PC-9 (cell line): ENCODE measurements at regions not wholly inside any gene's neighbourhood (a gene's known extent, or its start where the extent isn't known, plus 50 kb on each side); places are given as distances from the start of the nearest gene placed in this dataset.

Experiments
- BruUV-seq: library from RNA; stranded (reverse); fragments of 400-500 nt; replicated peaks from 2 replicates; lab custom pipeline; 2021; lab: Mats Ljungman, UMichigan
- CTCF ChIA-PET: fragments of 300-600 bp; sonication (Branson Sonifier 250); formaldehyde crosslinking; loops from one replicate; lab custom pipeline; 2022; ENCODE audit warnings: antibody characterized with exemption; lab: Charles Lee
- POLR2A ChIA-PET: fragments of 300-600 bp; sonication (Branson Sonifier 250); formaldehyde crosslinking; loops from one replicate; lab custom pipeline; 2022; ENCODE audit warnings: antibody characterized with exemption; ENCODE audit not compliant: unreplicated experiment; lab: Charles Lee
- DNase-seq, 2 experiments: peaks; one replicate each; pipeline versions ENCODE4 v3.0.0 to v3.0.0-alpha.2; 2015 to 2022; ENCODE audit warnings: mixed read lengths in 1 of 2
- H2AFZ ChIP-seq: fragments of 200-600 bp; sonication (generic); 2 replicates; pipeline ENCODE4 v1.8.1; 2017; ENCODE audit warnings: antibody characterized with exemption
- H3F3A ChIP-seq: fragments of 200-600 bp; sonication (generic); 2 replicates; pipeline ENCODE4 v1.8.1; 2017; ENCODE audit warnings: antibody characterized with exemption, mild to moderate bottlenecking, low read depth; ENCODE audit not compliant: insufficient read depth
- H3K27ac ChIP-seq: fragments of 200-600 bp; sonication (generic); 2 replicates; pipeline ENCODE4 v1.6.1; 2016; ENCODE audit warnings: mixed run types
- H3K27me3 ChIP-seq: fragments of 200-600 bp; sonication (generic); 2 replicates; pipeline ENCODE4 v1.6.1; 2016; ENCODE audit warnings: low read depth, mixed run types; ENCODE audit not compliant: insufficient read depth
- H3K36me3 ChIP-seq: fragments of 200-600 bp; sonication (generic); 2 replicates; pipeline ENCODE4 v1.6.1; 2016; ENCODE audit warnings: low read depth, mixed run types
- H3K4me1 ChIP-seq: fragments of 200-600 bp; sonication (generic); replicated peaks from 2 replicates; pipeline ENCODE4 v1.6.1; 2016; ENCODE audit warnings: mixed run types; ENCODE audit not compliant: insufficient read depth
- H3K4me2 ChIP-seq: fragments of 200-600 bp; sonication (generic); 2 replicates; pipeline ENCODE4 v1.6.1; 2017; ENCODE audit warnings: mixed run types
- H3K4me3 ChIP-seq: fragments of 200-600 bp; sonication (generic); 2 replicates; pipeline ENCODE4 v1.6.1; 2016; ENCODE audit warnings: mixed run types
- H3K79me2 ChIP-seq: fragments of 200-600 bp; sonication (generic); 2 replicates; pipeline ENCODE4 v1.6.1; 2017; ENCODE audit warnings: low read depth, mixed run types
- H3K9me2 ChIP-seq: fragments of 200-600 bp; sonication (generic); 2 replicates; pipeline ENCODE4 v1.8.1; 2017; ENCODE audit warnings: mild to moderate bottlenecking; ENCODE audit not compliant: insufficient read depth
- H3K9me3 ChIP-seq: fragments of 200-600 bp; sonication (generic); 2 replicates; pipeline ENCODE4 v1.8.1; 2016; ENCODE audit warnings: low read depth; ENCODE audit not compliant: insufficient read depth
- H4K20me1 ChIP-seq: fragments of 200-600 bp; sonication (generic); 2 replicates; pipeline ENCODE4 v1.8.1; 2017; ENCODE audit not compliant: insufficient read depth
- CTCF ChIP-seq: fragments of 200-600 bp; sonication (generic); conservative IDR thresholded peaks from 2 replicates; pipeline ENCODE4 v1.6.1; 2017; ENCODE audit warnings: mixed run types, antibody characterized with exemption, mild to moderate bottlenecking, moderate library complexity
- EZH2 ChIP-seq: fragments of 200-600 bp; sonication (generic); IDR thresholded peaks from 2 replicates; pipeline ENCODE4 v1.8.0; 2017; ENCODE audit warnings: antibody characterized with exemption, low read depth
- intact Hi-C: fragments of 100-400 bp; cut with micrococcal nuclease; formaldehyde crosslinking; loops from one replicate; pipeline ENCODE4 v1.10.0; 2022; ENCODE audit not compliant: unreplicated experiment

GRCh38 chr20:57950764-57951485 is 241.1 kb upstream of the PMEPA1 start:
- Histone ChIP-seq H3K9me2 (no peaks in the 10 kb centered on the region), H4K20me1 (no peaks in the 10 kb centered on the region), H3K27me3 (no peaks in the 10 kb centered on the region), H3K36me3 (no peaks in the 10 kb centered on the region), H3K4me3 (no peak overlapping the region), H3K9me3 (no peaks in the 10 kb centered on the region; the same call in 1 of the 2 replicates), H3F3A (no peaks in the 10 kb centered on the region; the same call in 1 of the 2 replicates), H3K27ac (no peak overlapping the region), H2AFZ (no peak overlapping the region), H3K4me1 (no peaks in the 10 kb centered on the region), H3K79me2 (no peaks in the 10 kb centered on the region), H3K4me2 (no peak overlapping the region)
- TF ChIP-seq CTCF = no peak
- BruUV-seq = no TSS peak
- DNase-seq = no peak
- intact Hi-C loops = no loop called here
- POLR2A ChIA-PET = no interaction called here
- CTCF ChIA-PET = no interaction called here

GRCh38 chr20:57948180-57948955 is 238.6 kb upstream of the PMEPA1 start:
- CTCF ChIA-PET = no interaction called here
- H3K79me2 ChIP-seq = no peaks in the 10 kb centered on the region
- H4K20me1 ChIP-seq = no peaks in the 10 kb centered on the region
- intact Hi-C loops = no loop called here
- H3F3A ChIP-seq = no peaks in the 10 kb centered on the region
- no TSS peak for BruUV-seq
- no peak overlapping the region for H3K4me3 ChIP-seq
- TF ChIP-seq CTCF (no peak), EZH2 (no peak)
- no peaks in the 10 kb centered on the region for H3K4me1 ChIP-seq
- H3K9me3 ChIP-seq = no peaks in the 10 kb centered on the region
- no peaks in the 10 kb centered on the region for H3K36me3 ChIP-seq
- H2AFZ ChIP-seq = no peak overlapping the region
- H3K4me2 ChIP-seq = no peak overlapping the region
- H3K27ac ChIP-seq = no peak overlapping the region
- POLR2A ChIA-PET = no interaction called here
- H3K9me2 ChIP-seq = no peaks in the 10 kb centered on the region
- no peaks in the 10 kb centered on the region for H3K27me3 ChIP-seq
- no peak for DNase-seq

GRCh38 chr20:57947421-57948179 is 237.8 kb upstream of the PMEPA1 start:
- H3K27me3 ChIP-seq = no peaks in the 10 kb centered on the region
- no peaks in the 10 kb centered on the region for H3K4me1 ChIP-seq
- TF ChIP-seq EZH2 (no peak), CTCF (no peak)
- H3F3A ChIP-seq = no peaks in the 10 kb centered on the region
- no peak overlapping the region for H2AFZ ChIP-seq
- CTCF ChIA-PET = no interaction called here
- no TSS peak for BruUV-seq
- H3K36me3 ChIP-seq = no peaks in the 10 kb centered on the region
- no peaks in the 10 kb centered on the region for H3K9me3 ChIP-seq
- no peak for DNase-seq
- POLR2A ChIA-PET = no interaction called here
- no peak overlapping the region for H3K4me3 ChIP-seq
- no peaks in the 10 kb centered on the region for H3K79me2 ChIP-seq
- H4K20me1 ChIP-seq = no peaks in the 10 kb centered on the region
- no peaks in the 10 kb centered on the region for H3K9me2 ChIP-seq
- no peak overlapping the region for H3K4me2 ChIP-seq
- no peak overlapping the region for H3K27ac ChIP-seq
- intact Hi-C loops = no loop called here
